ENCODE measurements at regions not wholly inside any gene's neighbourhood (a gene's known extent, or its start where the extent isn't known, plus 50 kb on each side); places are given as distances from the start of the nearest gene placed in this dataset.

DNA sequence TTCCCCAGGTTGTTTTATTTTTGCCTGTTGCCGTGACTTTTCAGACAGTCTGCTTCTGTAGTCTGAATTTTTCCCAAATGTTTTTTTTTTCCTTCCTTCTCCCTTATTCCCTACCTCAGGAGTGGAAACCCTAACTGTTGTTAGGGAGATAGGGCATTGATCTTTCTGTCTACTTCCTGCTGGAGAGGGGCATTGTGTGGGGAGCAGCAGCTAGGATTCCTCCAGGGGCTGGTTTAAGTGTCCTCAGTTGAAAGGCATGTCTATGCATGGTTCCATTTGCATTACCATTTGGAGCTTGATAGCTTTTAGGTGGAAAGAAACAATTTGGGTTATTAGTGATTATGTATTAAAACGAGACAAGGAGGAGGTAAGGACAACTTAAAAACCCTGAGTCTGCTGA lies 383.9 kb downstream of the DCAF12L2 start:
- TF ChIP-seq CTCF (IDR thresholded peaks at IDR 0.05; ENCODE audit: low read depth, low read length): no peak
- H3K27me3 ChIP-seq: no peaks in the 10 kb centered on the region
- no peak overlapping the region for H3K4me3 ChIP-seq (ENCODE audit: low read depth, low read length)
- no peaks in the 10 kb centered on the region for H3K4me1 ChIP-seq
- DNase-seq: no peak
- no peaks in the 10 kb centered on the region for H3K36me3 ChIP-seq
- no peaks in the 10 kb centered on the region for H3K9me3 ChIP-seq

DNA sequence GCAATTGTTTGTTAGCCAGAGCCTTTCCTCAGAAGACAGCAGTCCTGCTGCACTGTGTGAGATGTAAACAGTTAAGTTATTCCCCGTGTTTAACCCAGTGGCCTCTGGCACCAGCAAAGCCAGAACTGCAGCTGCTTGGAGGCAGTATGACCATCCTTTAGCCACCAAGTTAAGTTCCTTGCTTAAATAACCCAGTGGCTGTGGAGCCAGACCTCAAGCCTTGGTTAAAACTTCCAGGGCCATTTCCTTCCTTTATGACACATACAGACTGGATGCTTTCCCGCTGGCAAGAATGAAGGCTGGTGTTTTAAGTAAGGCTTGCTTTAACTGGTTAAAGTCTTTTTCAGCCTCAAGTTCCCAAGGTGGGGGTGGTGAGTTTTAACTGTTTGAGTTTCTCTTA lies 379.8 kb downstream of the DCAF12L2 start:
- no peaks in the 10 kb centered on the region for H3K9me3 ChIP-seq
- H3K36me3 ChIP-seq: no peaks in the 10 kb centered on the region
- DNase-seq: no peak
- TF ChIP-seq CTCF (IDR thresholded peaks at IDR 0.05; ENCODE audit: low read depth, low read length): no peak
- H3K27me3 ChIP-seq: no peaks in the 10 kb centered on the region
- no peak overlapping the region for H3K4me3 ChIP-seq (ENCODE audit: low read depth, low read length)
- H3K4me1 ChIP-seq: no peaks in the 10 kb centered on the region

GRCh38 chrX:125791787-125792186 lies 374.3 kb downstream of the DCAF12L2 start:
- TF ChIP-seq CTCF (IDR thresholded peaks at IDR 0.05; ENCODE audit: low read depth, low read length): no peak

GRCh38 chrX:125810856-125811255 lies 355.2 kb downstream of the DCAF12L2 start:
- TF ChIP-seq CTCF (IDR thresholded peaks at IDR 0.05; ENCODE audit: low read depth, low read length): no peak
- Histone ChIP-seq H3K4me1 (no peaks in the 10 kb centered on the region), H3K9me3 (no peaks in the 10 kb centered on the region), H3K36me3 (no peaks in the 10 kb centered on the region), H3K27me3 (no peaks in the 10 kb centered on the region), H3K4me3 (ENCODE audit: low read depth, low read length) (no peak overlapping the region)
- no peak for DNase-seq

More at GRCh38 chrX:125791787-125792186, 374.3 kb downstream of the DCAF12L2 start:
- DNase-seq: no peak
- no peaks in the 10 kb centered on the region for H3K36me3 ChIP-seq
- no peaks in the 10 kb centered on the region for H3K9me3 ChIP-seq
- H3K4me1 ChIP-seq: no peaks in the 10 kb centered on the region
- H3K27me3 ChIP-seq: no peaks in the 10 kb centered on the region
- no peak overlapping the region for H3K4me3 ChIP-seq (ENCODE audit: low read depth, low read length)

GRCh38 chrX:125826080-125826479 lies 340.0 kb downstream of the DCAF12L2 start:
- Histone ChIP-seq H3K4me1 (no peaks in the 10 kb centered on the region), H3K36me3 (no peaks in the 10 kb centered on the region), H3K4me3 (ENCODE audit: low read depth, low read length) (no peak overlapping the region), H3K27me3 (no peaks in the 10 kb centered on the region), H3K9me3 (no peaks in the 10 kb centered on the region)
- no peak for DNase-seq
- TF ChIP-seq CTCF (IDR thresholded peaks at IDR 0.05; ENCODE audit: low read depth, low read length): no peak

- TF ChIP-seq CTCF (IDR thresholded peaks at IDR 0.05; ENCODE audit: low read depth, low read length): no peak
- DNase-seq: no peak
- no peaks in the 10 kb centered on the region for H3K4me1 ChIP-seq
- H3K4me3 ChIP-seq (ENCODE audit: low read depth, low read length): no peak overlapping the region
- H3K9me3 ChIP-seq: no peaks in the 10 kb centered on the region
- H3K27me3 ChIP-seq: no peaks in the 10 kb centered on the region
- no peaks in the 10 kb centered on the region for H3K36me3 ChIP-seq
These were observed 339.2 kb downstream of the DCAF12L2 start for GRCh38 chrX:125826774-125827451.

Measured in BE2C (cell line).